ENCODE measurements at regions not wholly inside any gene's neighbourhood (a gene's known extent, or its start where the extent isn't known, plus 50 kb on each side); places are given as distances from the start of the nearest gene placed in this dataset.

DNA sequence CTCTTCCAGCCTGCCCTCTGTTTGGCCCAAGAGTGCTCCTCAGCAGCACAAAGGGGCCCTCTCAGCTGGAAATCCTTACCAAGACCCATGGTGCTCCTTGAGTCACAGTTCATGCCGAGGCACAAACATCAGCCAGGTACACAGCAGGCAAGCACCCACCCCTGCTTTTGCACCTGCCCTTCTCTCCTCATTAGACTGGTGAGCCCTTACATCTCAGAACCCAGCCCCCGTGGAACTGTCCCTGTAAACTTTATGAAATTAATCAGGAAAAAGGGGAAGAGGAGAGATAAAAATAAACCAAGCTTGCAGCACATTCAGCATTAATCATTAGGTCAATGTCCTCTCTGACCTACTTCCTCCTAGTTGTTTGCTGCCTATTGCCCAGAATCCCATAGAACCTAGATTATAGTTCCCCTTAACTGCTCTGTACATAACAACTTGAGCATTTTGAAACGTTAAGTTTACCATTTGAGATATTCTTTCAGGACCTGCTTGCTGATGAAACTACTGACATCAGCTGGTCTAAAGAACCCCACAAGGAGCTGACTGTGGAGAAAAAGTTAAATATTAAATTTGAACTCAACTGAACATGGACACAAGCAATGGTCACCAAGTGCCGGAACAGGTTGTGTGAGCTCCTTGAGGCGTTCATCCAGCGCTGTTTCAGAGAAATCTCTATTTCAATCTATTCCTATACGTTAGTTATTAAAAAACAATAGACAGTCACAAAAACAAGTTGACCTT, 738.4 kb downstream of the MATN1 start:
- in situ Hi-C loops (cut with HindIII; ENCODE audit: low sequenced_read_pairs), result loop anchor here (5.0 kb wide), 1 partner anchor 42 kb away; no protein-coding TSS in a partner anchor

GRCh38 chr1:29984166-29984861, 739.1 kb downstream of the MATN1 start:
- in situ Hi-C loops (cut with HindIII; ENCODE audit: low sequenced_read_pairs), result no loop called here

GRCh38 chr1:29983321-29983720, 740.1 kb downstream of the MATN1 start:
- in situ Hi-C loops (cut with HindIII; ENCODE audit: low sequenced_read_pairs), result no loop called here

- in situ Hi-C loops (cut with HindIII; ENCODE audit: low sequenced_read_pairs), result no loop called here
Observed at GRCh38 chr1:29981586-29982239, 741.7 kb downstream of the MATN1 start.

GRCh38 chr1:29977550-29977949, 741.2 kb downstream of the PTPRU start:
- in situ Hi-C loops (cut with HindIII; ENCODE audit: low sequenced_read_pairs), result no loop called here

DNA sequence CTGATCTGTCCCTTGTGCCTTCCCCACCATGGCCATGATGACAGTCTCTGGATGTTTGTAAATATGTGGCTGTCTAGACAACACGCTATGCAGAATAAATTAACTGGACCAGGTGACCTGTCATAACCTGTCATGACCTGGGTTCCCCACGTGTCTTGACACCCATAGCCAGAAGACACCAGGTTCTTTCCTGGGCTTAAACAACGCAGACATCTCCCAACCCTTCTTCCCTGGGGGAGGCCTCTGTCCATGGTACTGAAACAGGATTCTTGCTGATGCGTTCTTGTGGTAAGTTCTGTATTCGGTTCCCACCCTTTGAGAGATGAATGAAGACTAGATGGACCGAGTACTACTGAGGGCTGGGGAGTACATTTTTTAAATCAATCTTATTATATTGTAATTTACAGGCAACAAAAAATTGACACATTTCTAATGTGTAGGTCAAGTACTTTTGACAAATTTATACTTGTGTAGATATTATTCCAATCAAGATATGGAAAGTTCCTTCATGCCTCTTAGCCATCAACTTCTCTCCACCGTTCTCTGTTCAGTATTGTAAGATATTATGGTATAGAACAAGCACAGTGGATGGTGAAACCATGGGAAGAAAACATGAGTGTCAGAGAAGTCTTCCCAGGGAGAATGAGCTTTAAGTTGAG, 738.8 kb downstream of the PTPRU start:
- in situ Hi-C loops (cut with HindIII; ENCODE audit: low sequenced_read_pairs), result no loop called here

DNA sequence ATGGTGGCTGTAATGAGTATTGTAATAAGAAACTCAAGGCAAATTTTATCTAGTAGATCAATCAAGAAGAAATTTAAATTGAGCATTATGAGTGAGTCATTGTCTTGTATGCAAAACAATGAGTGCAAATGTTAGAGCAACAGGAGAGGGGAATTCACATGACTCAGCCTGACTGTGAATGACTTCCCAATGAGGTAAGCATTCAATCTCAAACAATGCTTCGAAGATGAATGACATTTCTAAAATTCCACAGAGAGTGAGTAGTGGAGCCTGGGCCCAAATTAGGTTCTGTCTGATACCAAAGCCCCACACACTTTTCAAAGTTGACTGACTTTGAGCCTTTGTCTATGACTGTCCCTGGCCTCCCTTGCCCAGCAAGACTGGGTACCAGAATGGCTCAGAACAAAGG, 738.0 kb downstream of the PTPRU start:
- in situ Hi-C loops (cut with HindIII; ENCODE audit: low sequenced_read_pairs), result no loop called here

DNA sequence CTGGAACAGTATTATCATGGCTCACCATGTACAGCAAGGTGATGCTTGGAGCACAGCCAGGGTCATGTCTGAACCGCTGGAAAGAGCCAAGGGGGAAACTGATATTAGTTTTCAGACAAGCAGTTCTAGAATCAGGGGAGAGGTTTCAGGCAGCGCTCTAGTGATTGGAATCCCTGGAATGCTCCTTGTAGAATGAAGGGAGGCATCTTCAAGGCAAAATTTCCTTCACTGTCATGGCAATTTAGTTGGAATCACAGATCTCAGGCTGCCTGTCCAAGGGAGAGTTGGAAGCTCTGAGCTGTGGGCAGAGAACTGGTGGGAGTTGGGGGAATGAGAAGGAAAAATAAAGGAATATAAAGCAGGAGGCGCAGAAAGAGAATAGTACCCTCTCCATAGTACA, 737.1 kb downstream of the PTPRU start:
- in situ Hi-C loops (cut with HindIII; ENCODE audit: low sequenced_read_pairs), result no loop called here

GRCh38 chr1:29972421-29973053, 736.2 kb downstream of the PTPRU start:
- in situ Hi-C loops (cut with HindIII; ENCODE audit: low sequenced_read_pairs), result no loop called here

GRCh38 chr1:29971703-29972102, 735.4 kb downstream of the PTPRU start:
- in situ Hi-C loops (cut with HindIII; ENCODE audit: low sequenced_read_pairs), result no loop called here

DNA sequence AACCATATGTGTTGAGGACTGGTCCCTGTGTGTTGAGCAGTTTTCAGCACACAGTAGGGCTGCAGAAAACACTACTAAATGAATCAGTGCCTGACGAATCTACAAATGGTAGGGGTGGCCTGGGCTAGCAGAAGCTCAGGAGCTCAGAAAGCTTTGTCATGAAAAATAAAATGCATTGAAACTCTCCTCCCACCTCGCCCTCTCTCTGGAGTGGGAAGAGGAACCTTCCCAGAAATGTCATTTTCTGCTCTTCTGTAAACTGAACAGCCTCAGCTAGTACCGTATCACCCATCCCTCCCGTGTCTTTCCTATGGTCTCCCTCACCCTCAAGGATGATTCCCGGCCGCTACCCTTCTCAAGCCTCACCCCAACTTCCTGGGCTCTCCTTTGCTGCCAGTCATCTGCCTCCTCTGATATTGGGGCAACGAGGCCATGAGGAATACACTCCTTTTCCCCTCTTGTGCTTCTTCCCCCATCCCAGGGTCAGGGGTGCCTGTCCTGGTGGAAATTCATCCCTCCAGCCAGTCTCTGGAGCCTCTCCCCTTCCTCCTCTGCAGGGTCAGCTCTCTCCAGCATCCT, 734.5 kb downstream of the PTPRU start:
- in situ Hi-C loops (cut with HindIII; ENCODE audit: low sequenced_read_pairs), result no loop called here

DNA sequence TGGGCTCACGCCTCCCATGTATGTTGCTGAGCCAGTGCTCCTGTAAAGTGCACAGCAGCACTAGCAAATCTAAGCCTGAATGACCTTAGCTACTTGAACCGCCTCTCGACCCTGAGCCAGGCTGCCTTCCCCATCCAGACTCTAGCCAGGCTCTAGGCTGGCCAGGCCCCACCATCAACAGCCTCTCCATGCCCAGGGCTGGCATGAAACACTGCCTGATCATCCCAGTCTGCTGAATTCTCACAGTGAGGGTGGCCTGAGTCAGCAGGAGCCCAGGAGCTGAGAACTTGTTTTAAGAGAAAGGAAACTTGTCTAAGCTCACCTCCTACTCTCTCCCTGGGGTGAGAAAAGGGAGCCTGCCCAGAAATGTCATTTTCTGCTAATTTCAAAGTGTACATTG, 733.3 kb downstream of the PTPRU start:
- in situ Hi-C loops (cut with HindIII; ENCODE audit: low sequenced_read_pairs), result no loop called here

- in situ Hi-C loops (cut with HindIII; ENCODE audit: low sequenced_read_pairs), result no loop called here
Observed at GRCh38 chr1:29967261-29967660, 730.9 kb downstream of the PTPRU start.

- in situ Hi-C loops (cut with HindIII; ENCODE audit: low sequenced_read_pairs), result no loop called here
Observed at GRCh38 chr1:29966526-29967045, 730.3 kb downstream of the PTPRU start.

GRCh38 chr1:29964718-29965533, 728.6 kb downstream of the PTPRU start:
- in situ Hi-C loops (cut with HindIII; ENCODE audit: low sequenced_read_pairs), result no loop called here

GRCh38 chr1:29963946-29964345, 727.6 kb downstream of the PTPRU start:
- in situ Hi-C loops (cut with HindIII; ENCODE audit: low sequenced_read_pairs), result no loop called here

- in situ Hi-C loops (cut with HindIII; ENCODE audit: low sequenced_read_pairs), result no loop called here
Observed at GRCh38 chr1:29962831-29963247, 726.5 kb downstream of the PTPRU start.

DNA sequence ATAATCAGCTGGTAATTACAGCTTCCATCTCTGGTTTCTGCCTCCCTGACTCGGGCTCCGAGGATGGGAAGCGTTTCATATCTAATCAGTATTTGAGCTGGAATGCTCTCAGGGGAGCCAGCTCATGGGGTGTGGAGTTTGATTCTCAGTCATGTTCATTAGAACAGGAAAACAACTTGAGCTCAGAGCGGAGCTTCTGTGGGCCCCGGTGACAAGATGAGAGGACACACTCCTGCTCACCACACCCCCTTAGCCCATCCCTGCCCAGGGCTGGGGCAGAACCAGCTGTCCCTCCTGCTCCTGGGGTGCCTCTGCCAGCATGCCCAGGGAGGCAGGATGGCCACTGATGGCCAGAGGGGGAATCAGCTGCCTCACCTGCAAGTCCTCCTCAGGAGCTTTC, 726.0 kb downstream of the PTPRU start:
- in situ Hi-C loops (cut with HindIII; ENCODE audit: low sequenced_read_pairs), result no loop called here

- in situ Hi-C loops (cut with HindIII; ENCODE audit: low sequenced_read_pairs), result no loop called here
Observed at GRCh38 chr1:29961293-29962059, 725.2 kb downstream of the PTPRU start.
